ENCODE measurements at regions not wholly inside any gene's neighbourhood (a gene's known extent, or its start where the extent isn't known, plus 50 kb on each side); places are given as distances from the start of the nearest gene placed in this dataset.

- TF ChIP-seq YY1 (IDR thresholded peaks at IDR 0.05; ENCODE audit: insufficient read depth, insufficient read length) (no peak), ZNF274 (IDR thresholded peaks at IDR 0.05; ENCODE audit: low read depth, low read length) (no peak)
These were observed 77.9 kb downstream of the CDC7 start for GRCh38 chr1:91578320-91579109.

Measured in NT2/D1 (cell line).